H9 (cell line): ENCODE measurements at regions not wholly inside any gene's neighbourhood (a gene's known extent, or its start where the extent isn't known, plus 50 kb on each side); places are given as distances from the start of the nearest gene placed in this dataset.

Experiments
- DNase-seq: peaks from one replicate; pipeline ENCODE4 v3.0.0-alpha.2; 2017
- H2AFZ ChIP-seq: one replicate; pipeline ENCODE4 v1.6.1; 2013; ENCODE audit warnings: mild to moderate bottlenecking, low read length, control low read depth, moderate library complexity
- H2AK5ac ChIP-seq: 2 replicates; pipeline ENCODE4 v1.6.1; 2013; ENCODE audit warnings: low read length, control low read depth, mixed read lengths; ENCODE audit not compliant: insufficient read length
- H2BK120ac ChIP-seq: one replicate; pipeline ENCODE4 v1.6.1; 2013; ENCODE audit warnings: low read depth, mild to moderate bottlenecking, low read length, control low read depth, inconsistent platforms; ENCODE audit not compliant: poor library complexity, severe bottlenecking
- H2BK12ac ChIP-seq: 2 replicates; pipeline ENCODE4 v1.6.1; 2013; ENCODE audit warnings: low read length, control low read depth, mixed read lengths, low read depth; ENCODE audit not compliant: insufficient read length
- H2BK15ac ChIP-seq: 2 replicates; pipeline ENCODE4 v1.6.1; 2013; ENCODE audit warnings: low read depth, low read length, control low read depth
- H2BK20ac ChIP-seq: one replicate; pipeline ENCODE4 v1.6.1; 2013; ENCODE audit warnings: low read depth, mild to moderate bottlenecking, low read length, control low read depth, inconsistent platforms; ENCODE audit not compliant: poor library complexity, severe bottlenecking
- H2BK5ac ChIP-seq: 2 replicates; pipeline ENCODE4 v1.6.1; 2013; ENCODE audit warnings: low read length, control low read depth, mixed read lengths; ENCODE audit not compliant: insufficient read length
- H3K14ac ChIP-seq: 2 replicates; pipeline ENCODE4 v1.6.1; 2013; ENCODE audit warnings: low read length, control low read depth; ENCODE audit not compliant: insufficient read depth
- H3K18ac ChIP-seq: 2 replicates; pipeline ENCODE4 v1.6.1; 2013; ENCODE audit warnings: low read depth, mild to moderate bottlenecking, mixed read lengths, low read length, control low read depth; ENCODE audit not compliant: insufficient read length
- H3K23ac ChIP-seq: 2 replicates; pipeline ENCODE4 v1.6.1; 2013; ENCODE audit warnings: low read length, control low read depth, mixed read lengths, low read depth; ENCODE audit not compliant: insufficient read length
- H3K23me2 ChIP-seq: 2 replicates; pipeline ENCODE4 v1.6.1; 2013; ENCODE audit warnings: low read depth, mild to moderate bottlenecking, mixed read lengths, low read length, control low read depth; ENCODE audit not compliant: insufficient read length, poor library complexity, severe bottlenecking
- H3K27ac ChIP-seq: 2 replicates; pipeline ENCODE4 v1.5.1; 2013; ENCODE audit warnings: low read length, control low read depth, mixed read lengths, low read depth; ENCODE audit not compliant: insufficient read length
- H3K27me3 ChIP-seq: 2 replicates; pipeline ENCODE4 v1.6.1; 2013; ENCODE audit warnings: low read length, control low read depth, inconsistent platforms; ENCODE audit not compliant: insufficient read depth
- H3K4ac ChIP-seq: 2 replicates; pipeline ENCODE4 v1.6.1; 2013; ENCODE audit warnings: low read depth, mild to moderate bottlenecking, control low read depth, inconsistent platforms, low read length, moderate library complexity
- H3K4me1 ChIP-seq: 2 replicates; pipeline ENCODE4 v1.6.1; 2013; ENCODE audit warnings: low read length, control low read depth, inconsistent platforms; ENCODE audit not compliant: insufficient read depth
- H3K4me2 ChIP-seq: 2 replicates; pipeline ENCODE4 v1.6.1; 2013; ENCODE audit warnings: low read length, control low read depth, mixed read lengths; ENCODE audit not compliant: insufficient read length, insufficient read depth
- H3K56ac ChIP-seq: 2 replicates; pipeline ENCODE4 v1.6.1; 2013; ENCODE audit warnings: low read depth, mild to moderate bottlenecking, mixed read lengths, low read length, control low read depth; ENCODE audit not compliant: insufficient read length
- H3K79me1 ChIP-seq: 2 replicates; pipeline ENCODE4 v1.6.1; 2013; ENCODE audit warnings: low read depth, mild to moderate bottlenecking, moderate library complexity, low read length, control low read depth, inconsistent platforms; ENCODE audit not compliant: insufficient read depth, poor library complexity, severe bottlenecking
- H3K79me2 ChIP-seq: 2 replicates; pipeline ENCODE4 v1.6.1; 2013; ENCODE audit warnings: low read length, control low read depth, inconsistent platforms; ENCODE audit not compliant: insufficient read depth
- H3K9ac ChIP-seq: 2 replicates; pipeline ENCODE4 v1.6.1; 2013; ENCODE audit warnings: low read length, control low read depth, mixed read lengths; ENCODE audit not compliant: insufficient read length; ENCODE audit errors: extremely low read depth
- H3K9me3 ChIP-seq: one replicate; pipeline ENCODE4 v1.6.1; 2013; ENCODE audit warnings: low read depth, low read length, inconsistent platforms; ENCODE audit not compliant: control insufficient read depth
- H3T11ph ChIP-seq: one replicate; pipeline ENCODE4 v1.6.1; 2013; ENCODE audit warnings: mild to moderate bottlenecking, low read length, control low read depth, inconsistent platforms
- H4K20me1 ChIP-seq: one replicate; pipeline ENCODE4 v1.6.1; 2013; ENCODE audit not compliant: control insufficient read depth, insufficient read length, insufficient read depth
- H4K5ac ChIP-seq: 2 replicates; pipeline ENCODE4 v1.6.1; 2013; ENCODE audit warnings: low read depth, mild to moderate bottlenecking, mixed read lengths, low read length, control low read depth; ENCODE audit not compliant: insufficient read length
- H4K8ac ChIP-seq: replicated peaks from 2 replicates; pipeline ENCODE4 v1.6.1; 2013; ENCODE audit warnings: low read length, control low read depth, mixed read lengths, low read depth; ENCODE audit not compliant: insufficient read length
- H4K91ac ChIP-seq: 2 replicates; pipeline ENCODE4 v1.6.1; 2013; ENCODE audit warnings: low read depth, mild to moderate bottlenecking, moderate library complexity, mixed read lengths, low read length, control low read depth; ENCODE audit not compliant: insufficient read length
- H3K27ac Mint-ChIP-seq, 3 experiments: 2 replicates in 2 of 3; 3 replicates in 1 of 3; pipeline ENCODE4 v1.8.0; 2020 to 2021; ENCODE audit warnings: mixed read lengths in 3 of 3, mild to moderate bottlenecking in 1 of 3, moderate library complexity in 1 of 3
- H3K27me3 Mint-ChIP-seq: 2 replicates; pipeline ENCODE4 v1.8.0; 2021; ENCODE audit warnings: low read depth, mild to moderate bottlenecking, moderate library complexity, mixed read lengths
- H3K36me3 Mint-ChIP-seq, 3 experiments: 2 replicates in 2 of 3; 3 replicates in 1 of 3; pipeline ENCODE4 v1.8.0; 2020 to 2021; ENCODE audit warnings: low read depth in 3 of 3, mixed read lengths in 3 of 3; ENCODE audit not compliant: insufficient read depth in 1 of 3
- H3K4me1 Mint-ChIP-seq, 2 experiments: 2 replicates each; pipeline ENCODE4 v1.8.0; 2020; ENCODE audit warnings: mixed read lengths in 2 of 2
- H3K4me3 Mint-ChIP-seq, 2 experiments: 2 replicates in 1 of 2; 3 replicates in 1 of 2; pipeline ENCODE4 v1.8.0; 2020 to 2021; ENCODE audit warnings: mild to moderate bottlenecking in 2 of 2, mixed read lengths in 2 of 2, moderate library complexity in 1 of 2
- H3K9me3 Mint-ChIP-seq, 2 experiments: 2 replicates in 1 of 2; 3 replicates in 1 of 2; pipeline ENCODE4 v1.8.0; 2020; ENCODE audit warnings: mild to moderate bottlenecking in 2 of 2, mixed read lengths in 2 of 2, moderate library complexity in 1 of 2
- CTCF ChIP-seq: fragments of 200-600 bp; sonication (generic); conservative IDR thresholded peaks from 3 replicates; pipeline ENCODE4 v1.8.0; 2021; ENCODE audit warnings: antibody characterized with exemption, mild to moderate bottlenecking
- WGBS: extraction: QIAGEN DNeasy Blood & Tissue Kit; methylation state at CpG from one replicate; pipeline ENCODE4 v1.1.7; 2013; ENCODE audit warnings: missing lambda C conversion rate, low lambda C conversion rate, mixed read lengths; ENCODE audit not compliant: insufficient read length; ENCODE audit errors: extremely low coverage; 5-methylcytosine and 5-hydroxymethylcytosine counted together

DNA sequence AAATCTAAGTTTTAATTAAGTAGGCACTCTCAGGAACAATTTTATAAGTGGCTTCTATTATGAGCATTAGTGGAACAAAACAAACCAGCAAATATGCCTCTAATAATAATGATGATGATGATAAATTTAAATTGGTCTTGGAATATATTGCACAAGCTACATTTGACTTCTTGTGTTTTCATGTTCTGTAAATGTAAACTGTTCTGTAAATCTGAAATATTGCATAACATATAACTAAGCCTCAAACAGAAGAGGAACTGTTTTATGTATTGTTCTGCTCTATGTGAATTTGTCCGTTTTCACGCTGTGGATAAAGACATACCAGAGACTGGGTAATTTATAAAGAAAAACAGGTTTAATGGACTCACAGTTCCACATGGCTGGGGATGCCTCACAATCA lies 625.2 kb upstream of the CELF2 start:
- no peaks in the 10 kb centered on the region for H3K27me3 ChIP-seq
- H2AFZ ChIP-seq: no peak overlapping the region
- H3T11ph ChIP-seq: no peak overlapping the region
- no peak overlapping the region for H3K56ac ChIP-seq
- H3K23me2 ChIP-seq: no peaks in the 10 kb centered on the region
- Mint-ChIP-seq H3K4me1 (no peaks in the 10 kb centered on the region), H3K27ac (no peak overlapping the region), H3K4me3 (no peak overlapping the region), H3K9me3 (no peaks in the 10 kb centered on the region; a peak in 2 of 5 replicates), H3K27me3 (no peaks in the 10 kb centered on the region), H3K36me3 (peaks cover 0 to 4% (median 0%) of the 10 kb centered on the region in 3 experiments; a peak in 1 of 7 replicates)
- H4K20me1 ChIP-seq: no peaks in the 10 kb centered on the region
- H3K18ac ChIP-seq: no peak overlapping the region
- no peak overlapping the region for H2AK5ac ChIP-seq
- no peak overlapping the region for H4K91ac ChIP-seq
- no peaks in the 10 kb centered on the region for H3K79me1 ChIP-seq
- H2BK20ac ChIP-seq: no peak overlapping the region
- no CpG with 5 or more reads among the region's 2 CpGs for WGBS
- H3K4ac ChIP-seq: no peak overlapping the region
- H3K9ac ChIP-seq: no peak overlapping the region
- no peaks in the 10 kb centered on the region for H3K4me1 ChIP-seq
- no peak overlapping the region for H3K23ac ChIP-seq
- no peak overlapping the region for H2BK5ac ChIP-seq
- H3K14ac ChIP-seq: no peak overlapping the region
- H4K8ac ChIP-seq: no peak overlapping the region
- no peak overlapping the region for H2BK120ac ChIP-seq
- H3K79me2 ChIP-seq: no peaks in the 10 kb centered on the region
- no peak overlapping the region for H2BK12ac ChIP-seq
- H3K4me2 ChIP-seq: no peak overlapping the region
- H4K5ac ChIP-seq: no peak overlapping the region
- TF ChIP-seq CTCF: no peak
- H2BK15ac ChIP-seq: no peak overlapping the region
- no peaks in the 10 kb centered on the region for H3K9me3 ChIP-seq
- no peak overlapping the region for H3K27ac ChIP-seq
- DNase-seq: no peak
